SK-N-SH (cell line): ENCODE measurements at regions not wholly inside any gene's neighbourhood (a gene's known extent, or its start where the extent isn't known, plus 50 kb on each side); places are given as distances from the start of the nearest gene placed in this dataset.

Experiments
- CTCF ChIA-PET: fragments of 300-600, 350-600 bp; formaldehyde crosslinking; extraction: SDS; loops from one replicate; lab custom pipeline; 2021; lab: Yijun Ruan, JAX
- POLR2A ChIA-PET: fragments of 350-600 bp; sonication (Branson Sonifier 250); formaldehyde crosslinking; extraction: SDS; loops from one replicate; lab custom pipeline; 2020; ENCODE audit warnings: antibody characterized with exemption, inconsistent platforms; lab: Yijun Ruan, JAX
- DNase-seq: peaks from one replicate; pipeline ENCODE4 v3.0.0; 2012
- H2AFZ ChIP-seq: fragments of 200-600 bp; sonication (generic); 2 replicates; pipeline ENCODE4 v1.8.1; 2016; ENCODE audit warnings: antibody characterized with exemption, mild to moderate bottlenecking, low read depth
- H3F3A ChIP-seq: fragments of 200-600 bp; sonication (generic); replicated peaks from 2 replicates; pipeline ENCODE3; 2016; ENCODE audit warnings: antibody characterized with exemption, mild to moderate bottlenecking; ENCODE audit not compliant: insufficient read depth
- H3K27ac ChIP-seq, 2 experiments: fragments of 200-500 bp in 1 of 2; fragments of 200-600 bp in 1 of 2; sonication (Bioruptor generic) in 1 of 2; sonication (generic), shearing (Covaris generic) in 1 of 2; 2 replicates each; pipeline versions ENCODE4 v1.5.1 to v1.6.1; 2014 to 2016; ENCODE audit warnings: low read depth in 2 of 2, inconsistent platforms in 1 of 2, low read length in 1 of 2, mild to moderate bottlenecking in 1 of 2, mixed read lengths in 1 of 2
- H3K27me3 ChIP-seq: fragments of 200-600 bp; sonication (generic), shearing (Covaris generic); 2 replicates; pipeline ENCODE4 v1.6.1; 2016; ENCODE audit warnings: mixed run types; ENCODE audit not compliant: insufficient read depth
- H3K36me3 ChIP-seq, 2 experiments: fragments of 200-500 bp in 1 of 2; fragments of 200-600 bp in 1 of 2; sonication (Bioruptor generic) in 1 of 2; sonication (generic) in 1 of 2; replicated peaks in 1 of 2; 2 replicates each; pipeline versions ENCODE3 to v1.5.1; 2014 to 2016; ENCODE audit warnings: low read length in 1 of 2, mild to moderate bottlenecking in 1 of 2; ENCODE audit not compliant: insufficient read depth in 2 of 2, control insufficient read depth in 1 of 2
- H3K4me1 ChIP-seq, 2 experiments: fragments of 200-500 bp in 1 of 2; fragments of 200-600 bp in 1 of 2; sonication (Bioruptor generic) in 1 of 2; sonication (generic), shearing (Covaris generic) in 1 of 2; 2 replicates each; pipeline versions ENCODE4 v1.5.1 to v1.6.1; 2014 to 2016; ENCODE audit warnings: low read depth in 1 of 2, low read length in 1 of 2, mixed run types in 1 of 2; ENCODE audit not compliant: insufficient read depth in 2 of 2, control insufficient read depth in 1 of 2
- H3K4me2 ChIP-seq: fragments of 200-600 bp; sonication (generic), shearing (Covaris generic); 2 replicates; pipeline ENCODE4 v1.6.1; 2017; ENCODE audit warnings: mixed run types
- H3K4me3 ChIP-seq, 2 experiments: fragments of 200-500 bp in 1 of 2; fragments of 200-600 bp in 1 of 2; sonication (Bioruptor generic) in 1 of 2; sonication (generic), shearing (Covaris generic) in 1 of 2; 2 replicates each; pipeline versions ENCODE4 v1.5.1 to v1.8.1; 2014 to 2016; ENCODE audit warnings: low read depth in 2 of 2, inconsistent platforms in 1 of 2, low read length in 1 of 2, mild to moderate bottlenecking in 1 of 2, mixed read lengths in 1 of 2, moderate library complexity in 1 of 2
- H3K79me2 ChIP-seq: fragments of 200-600 bp; sonication (generic); 2 replicates; pipeline ENCODE4 v1.8.1; 2017; ENCODE audit warnings: mild to moderate bottlenecking; ENCODE audit not compliant: insufficient read depth
- H3K9ac ChIP-seq: fragments of 200-600 bp; sonication (generic); 2 replicates; pipeline ENCODE4 v1.6.1; 2017; ENCODE audit warnings: mixed run types
- H3K9me2 ChIP-seq: fragments of 200-600 bp; sonication (generic); 2 replicates; pipeline ENCODE4 v1.6.1; 2017; ENCODE audit warnings: mixed run types
- H3K9me3 ChIP-seq: fragments of 200-600 bp; sonication (generic); 2 replicates; pipeline ENCODE4 v1.6.1; 2017; ENCODE audit warnings: mixed run types, mild to moderate bottlenecking, moderate library complexity
- H4K20me1 ChIP-seq: fragments of 200-600 bp; sonication (generic); 2 replicates; pipeline ENCODE4 v1.6.1; 2017; ENCODE audit warnings: mild to moderate bottlenecking, mixed run types; ENCODE audit not compliant: insufficient read depth
- ELF1 ChIP-seq: IDR thresholded peaks from 2 replicates; pipeline ENCODE4 v1.4.0; 2012
- EP300 ChIP-seq, 2 experiments: IDR thresholded peaks; 2 replicates each; pipeline versions ENCODE4 v1.4.0 to v1.6.1; 2012; ENCODE audit warnings: borderline replicate concordance in 1 of 2, low read depth in 1 of 2, low read length in 1 of 2
- FOSL2 ChIP-seq: IDR thresholded peaks from 2 replicates; pipeline ENCODE4 v1.4.0; 2012; ENCODE audit warnings: low read depth, mild to moderate bottlenecking, moderate library complexity, borderline replicate concordance
- FOXJ3 ChIP-seq: sonication (generic); formaldehyde crosslinking; IDR thresholded peaks from 2 replicates; pipeline ENCODE4 v1.5.1; 2020; ENCODE audit warnings: mild to moderate bottlenecking, missing genetic modification reagents
- GATA2 ChIP-seq: sonication (generic); formaldehyde crosslinking; IDR thresholded peaks from 2 replicates; pipeline ENCODE4 v1.5.0; 2020; ENCODE audit warnings: mild to moderate bottlenecking, missing genetic modification reagents
- JUND ChIP-seq: IDR thresholded peaks from 2 replicates; pipeline ENCODE4 v1.4.0; 2012
- NRF1 ChIP-seq: IDR thresholded peaks from 2 replicates; pipeline ENCODE4 v1.6.1; 2012; ENCODE audit warnings: low read depth, mild to moderate bottlenecking, low read length
- RAD21 ChIP-seq: IDR thresholded peaks from 2 replicates; pipeline ENCODE4 v1.6.1; 2012; ENCODE audit warnings: mild to moderate bottlenecking, low read length
- RFX5 ChIP-seq: IDR thresholded peaks from 2 replicates; pipeline ENCODE4 v1.6.1; 2012; ENCODE audit warnings: mild to moderate bottlenecking, improper control_type of control experiment, low read length
- TAF1 ChIP-seq: IDR thresholded peaks from 2 replicates; pipeline ENCODE4 v1.6.1; 2012; ENCODE audit warnings: low read depth, mild to moderate bottlenecking, low read length, moderate library complexity, borderline replicate concordance
- TCF12 ChIP-seq: IDR thresholded peaks from 2 replicates; pipeline ENCODE4 v1.4.0; 2012
- TEAD4 ChIP-seq: IDR thresholded peaks from 2 replicates; pipeline ENCODE4 v1.4.0; 2012; ENCODE audit warnings: mild to moderate bottlenecking, borderline replicate concordance; ENCODE audit not compliant: insufficient read depth
- WGBS: methylation state at CpG from one replicate; pipeline ENCODE4 v1.1.6; 2017; ENCODE audit warnings: low lambda C conversion rate; 5-methylcytosine and 5-hydroxymethylcytosine counted together
- TF ChIP-seq, protein P1 (sequence below): fragments of 150-350 bp; IDR thresholded peaks from 2 replicates; pipeline ENCODE4 v1.6.1; 2016; ENCODE audit warnings: mild to moderate bottlenecking, low read depth, low read length
- TF ChIP-seq, protein P2 (sequence below): fragments of 150-350 bp; IDR thresholded peaks from 2 replicates; pipeline ENCODE4 v1.6.1; 2017; ENCODE audit warnings: antibody characterized with exemption, low read length, low read depth, borderline replicate concordance
- TF ChIP-seq, protein P3 (sequence below): fragments of 200-600 bp; sonication (generic); IDR thresholded peaks from 2 replicates; pipeline ENCODE4 v1.6.1; 2017; ENCODE audit warnings: antibody characterized with exemption, mild to moderate bottlenecking, moderate library complexity
- TF ChIP-seq, protein P4 (sequence below): IDR thresholded peaks from 2 replicates; pipeline ENCODE4 v1.4.0; 2012; ENCODE audit warnings: low read depth, borderline replicate concordance

DNA sequence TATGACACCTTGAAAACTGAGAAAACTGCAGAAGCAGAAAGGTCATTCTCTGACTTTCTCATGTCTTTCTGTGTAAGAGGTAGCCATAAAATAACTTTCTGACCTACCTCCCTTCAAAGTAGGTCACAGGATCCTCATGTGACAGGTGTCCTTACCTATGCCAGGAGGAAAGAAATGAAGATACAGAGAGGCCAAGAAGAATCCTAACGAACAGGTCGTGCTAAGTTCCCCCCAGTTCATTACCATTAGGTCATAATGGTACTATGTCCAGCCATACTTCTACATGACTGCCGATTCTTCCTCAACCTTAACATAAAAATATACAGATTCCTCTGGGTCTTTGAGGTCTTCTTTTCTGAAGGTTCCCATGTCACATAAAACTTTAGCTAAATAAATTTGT is 118.6 kb downstream of the FOXB1 start:
- no peaks in the 10 kb centered on the region for H3K79me2 ChIP-seq

More for the DNA sequence above, 118.6 kb downstream of the FOXB1 start:
- TF ChIP-seq FOSL2 (no peak), RFX5 (no peak), EP300 (IDR thresholded peaks at IDR 0.05; ENCODE audit: borderline replicate concordance in 1 of 2, low read depth in 1 of 2, low read length in 1 of 2) (no peak), TAF1 (no peak), ELF1 (no peak), NRF1 (no peak), RAD21 (no peak), JUND (no peak), FOXJ3 (CRISPR knock-in tag) (no peak), TCF12 (no peak), GATA2 (CRISPR knock-in tag) (no peak), TEAD4 (no peak)
- TF ChIP-seq, protein P1, sequence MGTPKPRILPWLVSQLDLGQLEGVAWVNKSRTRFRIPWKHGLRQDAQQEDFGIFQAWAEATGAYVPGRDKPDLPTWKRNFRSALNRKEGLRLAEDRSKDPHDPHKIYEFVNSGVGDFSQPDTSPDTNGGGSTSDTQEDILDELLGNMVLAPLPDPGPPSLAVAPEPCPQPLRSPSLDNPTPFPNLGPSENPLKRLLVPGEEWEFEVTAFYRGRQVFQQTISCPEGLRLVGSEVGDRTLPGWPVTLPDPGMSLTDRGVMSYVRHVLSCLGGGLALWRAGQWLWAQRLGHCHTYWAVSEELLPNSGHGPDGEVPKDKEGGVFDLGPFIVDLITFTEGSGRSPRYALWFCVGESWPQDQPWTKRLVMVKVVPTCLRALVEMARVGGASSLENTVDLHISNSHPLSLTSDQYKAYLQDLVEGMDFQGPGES = no peak
- TF ChIP-seq, protein P2, sequence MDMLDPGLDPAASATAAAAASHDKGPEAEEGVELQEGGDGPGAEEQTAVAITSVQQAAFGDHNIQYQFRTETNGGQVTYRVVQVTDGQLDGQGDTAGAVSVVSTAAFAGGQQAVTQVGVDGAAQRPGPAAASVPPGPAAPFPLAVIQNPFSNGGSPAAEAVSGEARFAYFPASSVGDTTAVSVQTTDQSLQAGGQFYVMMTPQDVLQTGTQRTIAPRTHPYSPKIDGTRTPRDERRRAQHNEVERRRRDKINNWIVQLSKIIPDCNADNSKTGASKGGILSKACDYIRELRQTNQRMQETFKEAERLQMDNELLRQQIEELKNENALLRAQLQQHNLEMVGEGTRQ = no peak
- TF ChIP-seq, protein P3, sequence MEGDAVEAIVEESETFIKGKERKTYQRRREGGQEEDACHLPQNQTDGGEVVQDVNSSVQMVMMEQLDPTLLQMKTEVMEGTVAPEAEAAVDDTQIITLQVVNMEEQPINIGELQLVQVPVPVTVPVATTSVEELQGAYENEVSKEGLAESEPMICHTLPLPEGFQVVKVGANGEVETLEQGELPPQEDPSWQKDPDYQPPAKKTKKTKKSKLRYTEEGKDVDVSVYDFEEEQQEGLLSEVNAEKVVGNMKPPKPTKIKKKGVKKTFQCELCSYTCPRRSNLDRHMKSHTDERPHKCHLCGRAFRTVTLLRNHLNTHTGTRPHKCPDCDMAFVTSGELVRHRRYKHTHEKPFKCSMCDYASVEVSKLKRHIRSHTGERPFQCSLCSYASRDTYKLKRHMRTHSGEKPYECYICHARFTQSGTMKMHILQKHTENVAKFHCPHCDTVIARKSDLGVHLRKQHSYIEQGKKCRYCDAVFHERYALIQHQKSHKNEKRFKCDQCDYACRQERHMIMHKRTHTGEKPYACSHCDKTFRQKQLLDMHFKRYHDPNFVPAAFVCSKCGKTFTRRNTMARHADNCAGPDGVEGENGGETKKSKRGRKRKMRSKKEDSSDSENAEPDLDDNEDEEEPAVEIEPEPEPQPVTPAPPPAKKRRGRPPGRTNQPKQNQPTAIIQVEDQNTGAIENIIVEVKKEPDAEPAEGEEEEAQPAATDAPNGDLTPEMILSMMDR = no peak
- TF ChIP-seq, protein P4, sequence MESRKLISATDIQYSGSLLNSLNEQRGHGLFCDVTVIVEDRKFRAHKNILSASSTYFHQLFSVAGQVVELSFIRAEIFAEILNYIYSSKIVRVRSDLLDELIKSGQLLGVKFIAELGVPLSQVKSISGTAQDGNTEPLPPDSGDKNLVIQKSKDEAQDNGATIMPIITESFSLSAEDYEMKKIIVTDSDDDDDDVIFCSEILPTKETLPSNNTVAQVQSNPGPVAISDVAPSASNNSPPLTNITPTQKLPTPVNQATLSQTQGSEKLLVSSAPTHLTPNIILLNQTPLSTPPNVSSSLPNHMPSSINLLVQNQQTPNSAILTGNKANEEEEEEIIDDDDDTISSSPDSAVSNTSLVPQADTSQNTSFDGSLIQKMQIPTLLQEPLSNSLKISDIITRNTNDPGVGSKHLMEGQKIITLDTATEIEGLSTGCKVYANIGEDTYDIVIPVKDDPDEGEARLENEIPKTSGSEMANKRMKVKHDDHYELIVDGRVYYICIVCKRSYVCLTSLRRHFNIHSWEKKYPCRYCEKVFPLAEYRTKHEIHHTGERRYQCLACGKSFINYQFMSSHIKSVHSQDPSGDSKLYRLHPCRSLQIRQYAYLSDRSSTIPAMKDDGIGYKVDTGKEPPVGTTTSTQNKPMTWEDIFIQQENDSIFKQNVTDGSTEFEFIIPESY = no peak
- TF ChIP-seq, all 33 proteins: peak for 0
- CTCF ChIA-PET = interaction anchor here (0.6 kb wide), 1 partner anchor 22 kb away, joined by 3 read pairs; no protein-coding TSS in a partner anchor
- Histone ChIP-seq H4K20me1 (no peaks in the 10 kb centered on the region), H3F3A (no peaks in the 10 kb centered on the region), H3K9me2 (no peaks in the 10 kb centered on the region), H2AFZ (no peak overlapping the region), H3K4me1 (no peaks in the 10 kb centered on the region), H3K9me3 (no peaks in the 10 kb centered on the region), H3K27ac (no peak overlapping the region), H3K4me3 (no peak overlapping the region), H3K9ac (no peak overlapping the region), H3K36me3 (no peaks in the 10 kb centered on the region), H3K27me3 (peaks cover 13% of the 10 kb centered on the region; the same call in 1 of the 2 replicates), H3K4me2 (no peak overlapping the region)
- 16% methylated on average over 3 of the region's 3 CpGs for WGBS
- no peak for DNase-seq
- POLR2A ChIA-PET = no interaction called here
